ENCODE measurements at regions not wholly inside any gene's neighbourhood (a gene's known extent, or its start where the extent isn't known, plus 50 kb on each side); places are given as distances from the start of the nearest gene placed in this dataset.

GRCh38 chr2:15749460-15750432 is 158.1 kb downstream of the DDX1 start:
- H3K27me3 Mint-ChIP-seq: peaks cover 2% of the 10 kb centered on the region
- no peaks in the 10 kb centered on the region for H3K4me1 Mint-ChIP-seq
- H3K4me3 Mint-ChIP-seq: no peak overlapping the region
- no peak overlapping the region for H3K27ac Mint-ChIP-seq
- no peaks in the 10 kb centered on the region for H3K9me3 Mint-ChIP-seq
- H3K36me3 Mint-ChIP-seq: no peaks in the 10 kb centered on the region

GRCh38 chr2:15750433-15750814 is 158.8 kb downstream of the DDX1 start:
- H3K4me1 Mint-ChIP-seq: no peaks in the 10 kb centered on the region

GRCh38 chr2:15750822-15751329 is 159.2 kb downstream of the DDX1 start:
- Mint-ChIP-seq H3K4me1 (no peaks in the 10 kb centered on the region), H3K27me3 (peaks cover 2% of the 10 kb centered on the region), H3K27ac (no peak overlapping the region), H3K36me3 (no peaks in the 10 kb centered on the region), H3K4me3 (no peak overlapping the region), H3K9me3 (no peaks in the 10 kb centered on the region)

More at GRCh38 chr2:15750433-15750814, 158.8 kb downstream of the DDX1 start:
- Mint-ChIP-seq H3K4me3 (no peak overlapping the region), H3K9me3 (no peaks in the 10 kb centered on the region), H3K27me3 (peaks cover 2% of the 10 kb centered on the region), H3K36me3 (no peaks in the 10 kb centered on the region), H3K27ac (no peak overlapping the region)

- H3K27ac Mint-ChIP-seq: no peak overlapping the region
- no peaks in the 10 kb centered on the region for H3K4me1 Mint-ChIP-seq
- H3K9me3 Mint-ChIP-seq: no peaks in the 10 kb centered on the region
- no peaks in the 10 kb centered on the region for H3K36me3 Mint-ChIP-seq
- peaks cover under 1% of the 10 kb centered on the region for H3K27me3 Mint-ChIP-seq
- H3K4me3 Mint-ChIP-seq: no peak overlapping the region
These were observed 159.8 kb downstream of the DDX1 start for GRCh38 chr2:15751477-15751876.

GRCh38 chr2:15752552-15753232 is 161.0 kb downstream of the DDX1 start:
- Mint-ChIP-seq H3K36me3 (no peaks in the 10 kb centered on the region), H3K9me3 (no peaks in the 10 kb centered on the region), H3K27ac (no peak overlapping the region), H3K4me1 (no peaks in the 10 kb centered on the region), H3K27me3 (no peaks in the 10 kb centered on the region), H3K4me3 (no peak overlapping the region)

- no peak overlapping the region for H3K4me3 Mint-ChIP-seq
- no peaks in the 10 kb centered on the region for H3K36me3 Mint-ChIP-seq
- no peaks in the 10 kb centered on the region for H3K4me1 Mint-ChIP-seq
- no peaks in the 10 kb centered on the region for H3K27me3 Mint-ChIP-seq
- no peaks in the 10 kb centered on the region for H3K9me3 Mint-ChIP-seq
- no peak overlapping the region for H3K27ac Mint-ChIP-seq
These were observed 161.6 kb downstream of the DDX1 start for GRCh38 chr2:15753233-15753798.

- Mint-ChIP-seq H3K9me3 (no peaks in the 10 kb centered on the region), H3K4me1 (no peaks in the 10 kb centered on the region), H3K27ac (no peak overlapping the region), H3K27me3 (no peaks in the 10 kb centered on the region), H3K4me3 (no peak overlapping the region), H3K36me3 (no peaks in the 10 kb centered on the region)
These were observed 162.4 kb downstream of the DDX1 start for GRCh38 chr2:15753811-15754702.

GRCh38 chr2:15754703-15755099 is 163.0 kb downstream of the DDX1 start:
- Mint-ChIP-seq H3K27ac (no peak overlapping the region), H3K4me1 (no peaks in the 10 kb centered on the region), H3K9me3 (no peaks in the 10 kb centered on the region), H3K4me3 (no peak overlapping the region), H3K27me3 (no peaks in the 10 kb centered on the region), H3K36me3 (no peaks in the 10 kb centered on the region)

- H3K4me3 Mint-ChIP-seq: no peak overlapping the region
- no peaks in the 10 kb centered on the region for H3K27me3 Mint-ChIP-seq
- H3K36me3 Mint-ChIP-seq: no peaks in the 10 kb centered on the region
- H3K9me3 Mint-ChIP-seq: no peaks in the 10 kb centered on the region
- no peaks in the 10 kb centered on the region for H3K4me1 Mint-ChIP-seq
- H3K27ac Mint-ChIP-seq: no peak overlapping the region
These were observed 163.9 kb downstream of the DDX1 start for GRCh38 chr2:15755528-15755927.

- Mint-ChIP-seq H3K27ac (no peak overlapping the region), H3K9me3 (no peaks in the 10 kb centered on the region), H3K36me3 (no peaks in the 10 kb centered on the region), H3K27me3 (no peaks in the 10 kb centered on the region), H3K4me1 (no peaks in the 10 kb centered on the region), H3K4me3 (no peak overlapping the region)
These were observed 164.4 kb downstream of the DDX1 start for GRCh38 chr2:15756011-15756550.

- Mint-ChIP-seq H3K27me3 (no peaks in the 10 kb centered on the region), H3K27ac (no peak overlapping the region), H3K36me3 (no peaks in the 10 kb centered on the region), H3K4me1 (no peaks in the 10 kb centered on the region), H3K4me3 (no peak overlapping the region), H3K9me3 (no peaks in the 10 kb centered on the region)
These were observed 165.5 kb downstream of the DDX1 start for GRCh38 chr2:15756882-15757819.

- Mint-ChIP-seq H3K36me3 (no peaks in the 10 kb centered on the region), H3K27ac (no peak overlapping the region), H3K9me3 (no peaks in the 10 kb centered on the region), H3K4me3 (no peak overlapping the region), H3K4me1 (no peaks in the 10 kb centered on the region), H3K27me3 (no peaks in the 10 kb centered on the region)
These were observed 166.3 kb downstream of the DDX1 start for GRCh38 chr2:15757820-15758586.

GRCh38 chr2:15758848-15759247 is 167.2 kb downstream of the DDX1 start:
- Mint-ChIP-seq H3K27ac (no peak overlapping the region), H3K4me1 (no peaks in the 10 kb centered on the region), H3K4me3 (no peak overlapping the region), H3K36me3 (no peaks in the 10 kb centered on the region), H3K9me3 (no peaks in the 10 kb centered on the region), H3K27me3 (no peaks in the 10 kb centered on the region)
